ENCODE measurements at regions not wholly inside any gene's neighbourhood (a gene's known extent, or its start where the extent isn't known, plus 50 kb on each side); places are given as distances from the start of the nearest gene placed in this dataset.

DNA sequence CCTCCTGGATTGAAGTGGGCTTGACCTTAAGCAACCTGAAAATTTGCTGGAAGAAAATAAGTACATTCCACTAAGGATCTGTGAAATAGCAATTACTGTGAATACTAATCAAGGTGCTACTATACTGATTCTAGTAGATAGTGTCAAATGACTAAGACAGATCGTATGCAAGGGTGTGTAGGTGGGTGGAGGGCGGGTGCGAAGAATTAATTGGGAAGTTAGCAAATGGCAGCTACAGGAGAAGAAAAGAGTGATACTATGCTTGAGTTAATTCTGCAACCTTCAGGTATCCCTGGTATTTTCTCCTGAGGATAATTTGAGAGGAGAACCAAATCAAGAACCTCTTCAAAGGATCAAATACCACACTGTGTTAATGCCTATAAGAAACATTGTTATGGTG lies 501.9 kb downstream of the INHBA start:
- H3K4me1 ChIP-seq (ENCODE audit: control insufficient read depth, insufficient read depth, low read length) = no peaks in the 10 kb centered on the region
- H3K9me3 ChIP-seq (ENCODE audit: control insufficient read depth, insufficient read depth, low read depth, low read length) = no peaks in the 10 kb centered on the region
- H3K27ac ChIP-seq (ENCODE audit: low read depth, low read length) = no peak overlapping the region
- no peak overlapping the region for H3K9ac ChIP-seq (ENCODE audit: low read length)
- no peak overlapping the region for H3K4me3 ChIP-seq (ENCODE audit: low read depth, low read length)
- H3K36me3 ChIP-seq (ENCODE audit: control insufficient read depth, insufficient read depth, low read length) = no peaks in the 10 kb centered on the region
- H3K27me3 ChIP-seq (ENCODE audit: control insufficient read depth, insufficient read depth, low read length) = no peaks in the 10 kb centered on the region

DNA sequence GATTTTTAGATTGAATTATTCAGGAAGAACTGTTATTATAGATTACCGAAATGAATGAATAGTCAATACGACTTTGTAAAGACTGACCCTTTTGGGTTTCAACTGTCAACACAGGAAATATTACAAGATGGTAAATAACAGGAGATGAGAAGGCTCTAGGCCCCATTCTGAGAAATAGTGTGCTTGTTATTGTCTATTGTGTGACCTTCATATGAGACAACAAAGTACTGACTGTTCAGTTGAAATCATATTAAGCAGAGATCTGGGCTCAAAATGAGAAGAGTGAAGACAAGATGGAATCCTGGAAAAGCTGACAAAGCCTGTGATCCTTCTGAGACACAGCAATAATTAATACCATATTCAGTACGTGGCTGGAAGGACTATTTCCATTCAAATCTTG lies 503.8 kb downstream of the INHBA start:
- no peak overlapping the region for H3K4me3 ChIP-seq (ENCODE audit: low read depth, low read length)
- H3K27me3 ChIP-seq (ENCODE audit: control insufficient read depth, insufficient read depth, low read length) = no peaks in the 10 kb centered on the region

DNA sequence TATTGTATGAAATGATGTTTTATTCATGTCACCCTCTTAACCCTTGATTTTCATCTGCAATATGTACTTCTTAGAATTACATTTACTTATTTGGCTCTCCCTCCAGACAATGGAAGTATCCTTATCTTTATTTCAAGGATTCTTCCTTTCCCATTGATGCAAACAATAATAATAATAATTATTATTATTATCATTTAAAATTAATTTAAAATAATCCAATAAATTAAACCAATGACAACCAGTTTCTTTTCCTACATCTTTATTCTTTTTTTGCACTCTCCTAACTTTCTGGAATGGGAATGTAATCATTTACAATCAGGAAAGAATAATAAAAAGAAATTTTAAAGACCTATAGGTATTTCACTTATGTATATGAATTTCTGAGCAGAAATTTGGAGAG lies 504.4 kb downstream of the INHBA start:
- Histone ChIP-seq H3K36me3 (ENCODE audit: control insufficient read depth, insufficient read depth, low read length) (no peaks in the 10 kb centered on the region), H3K4me3 (ENCODE audit: low read depth, low read length) (no peak overlapping the region), H3K4me1 (ENCODE audit: control insufficient read depth, insufficient read depth, low read length) (no peaks in the 10 kb centered on the region), H3K9ac (ENCODE audit: low read length) (no peak overlapping the region), H3K27me3 (ENCODE audit: control insufficient read depth, insufficient read depth, low read length) (no peaks in the 10 kb centered on the region), H3K9me3 (ENCODE audit: control insufficient read depth, insufficient read depth, low read depth, low read length) (no peaks in the 10 kb centered on the region), H3K27ac (ENCODE audit: low read depth, low read length) (no peak overlapping the region)

More for the DNA sequence above, 503.8 kb downstream of the INHBA start:
- Histone ChIP-seq H3K9me3 (ENCODE audit: control insufficient read depth, insufficient read depth, low read depth, low read length) (no peaks in the 10 kb centered on the region), H3K27ac (ENCODE audit: low read depth, low read length) (no peak overlapping the region), H3K9ac (ENCODE audit: low read length) (no peak overlapping the region), H3K4me1 (ENCODE audit: control insufficient read depth, insufficient read depth, low read length) (no peaks in the 10 kb centered on the region), H3K36me3 (ENCODE audit: control insufficient read depth, insufficient read depth, low read length) (no peaks in the 10 kb centered on the region)

DNA sequence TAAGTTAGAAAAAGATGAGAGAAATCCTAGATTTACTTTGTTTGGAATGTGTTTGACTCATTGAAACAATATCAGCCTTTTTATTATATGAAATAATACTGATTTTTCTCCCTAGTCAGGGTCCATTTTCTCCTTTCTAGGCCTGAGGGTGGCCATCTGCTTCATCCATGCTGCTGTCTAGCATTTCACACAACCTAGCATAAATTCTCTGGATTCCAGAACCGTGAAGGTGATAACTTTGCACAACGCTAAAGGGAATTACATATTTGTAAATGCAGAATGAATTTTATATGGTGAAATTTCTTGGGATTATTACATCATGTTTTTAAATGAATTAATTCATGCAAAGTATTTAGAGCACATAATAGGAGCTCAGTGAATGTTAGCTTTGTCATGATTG lies 505.1 kb downstream of the INHBA start:
- H3K9ac ChIP-seq (ENCODE audit: low read length) = no peak overlapping the region

DNA sequence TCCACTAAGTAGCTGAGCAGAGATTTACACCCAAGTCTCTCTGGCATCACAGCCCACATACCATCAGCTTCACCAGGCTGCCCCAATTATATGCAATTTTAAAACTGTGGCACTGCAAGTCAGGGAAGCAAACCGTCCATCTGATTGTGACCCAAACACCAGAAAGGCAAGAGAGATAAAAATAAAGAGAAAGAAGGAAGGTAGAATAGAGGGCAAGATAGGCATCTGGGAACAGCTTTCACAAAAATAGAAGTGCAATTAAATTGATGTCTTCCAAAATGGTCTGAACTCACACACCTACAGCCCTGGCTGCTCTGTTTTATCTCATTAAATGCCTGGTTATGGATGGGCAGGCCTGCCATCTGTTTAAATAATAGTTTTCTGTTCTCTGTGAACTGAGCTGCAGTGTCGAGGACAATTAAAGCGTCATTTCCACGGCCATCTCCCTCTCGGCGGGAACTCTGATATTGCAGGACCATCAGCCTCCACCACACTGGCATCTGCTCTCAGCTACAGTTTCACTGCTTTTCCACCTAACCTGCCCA lies 509.1 kb downstream of the INHBA start:
- H3K4me3 ChIP-seq (ENCODE audit: low read depth, low read length) = no peak overlapping the region
- no peaks in the 10 kb centered on the region for H3K9me3 ChIP-seq (ENCODE audit: control insufficient read depth, insufficient read depth, low read depth, low read length)
- no peaks in the 10 kb centered on the region for H3K36me3 ChIP-seq (ENCODE audit: control insufficient read depth, insufficient read depth, low read length)
- H3K27ac ChIP-seq (ENCODE audit: low read depth, low read length) = no peak overlapping the region
- H3K9ac ChIP-seq (ENCODE audit: low read length) = no peak overlapping the region
- no peaks in the 10 kb centered on the region for H3K27me3 ChIP-seq (ENCODE audit: control insufficient read depth, insufficient read depth, low read length)
- no peaks in the 10 kb centered on the region for H3K4me1 ChIP-seq (ENCODE audit: control insufficient read depth, insufficient read depth, low read length)

More for the DNA sequence above, 505.1 kb downstream of the INHBA start:
- no peaks in the 10 kb centered on the region for H3K9me3 ChIP-seq (ENCODE audit: control insufficient read depth, insufficient read depth, low read depth, low read length)
- no peak overlapping the region for H3K27ac ChIP-seq (ENCODE audit: low read depth, low read length)
- no peaks in the 10 kb centered on the region for H3K27me3 ChIP-seq (ENCODE audit: control insufficient read depth, insufficient read depth, low read length)
- no peak overlapping the region for H3K4me3 ChIP-seq (ENCODE audit: low read depth, low read length)
- no peaks in the 10 kb centered on the region for H3K4me1 ChIP-seq (ENCODE audit: control insufficient read depth, insufficient read depth, low read length)
- no peaks in the 10 kb centered on the region for H3K36me3 ChIP-seq (ENCODE audit: control insufficient read depth, insufficient read depth, low read length)

DNA sequence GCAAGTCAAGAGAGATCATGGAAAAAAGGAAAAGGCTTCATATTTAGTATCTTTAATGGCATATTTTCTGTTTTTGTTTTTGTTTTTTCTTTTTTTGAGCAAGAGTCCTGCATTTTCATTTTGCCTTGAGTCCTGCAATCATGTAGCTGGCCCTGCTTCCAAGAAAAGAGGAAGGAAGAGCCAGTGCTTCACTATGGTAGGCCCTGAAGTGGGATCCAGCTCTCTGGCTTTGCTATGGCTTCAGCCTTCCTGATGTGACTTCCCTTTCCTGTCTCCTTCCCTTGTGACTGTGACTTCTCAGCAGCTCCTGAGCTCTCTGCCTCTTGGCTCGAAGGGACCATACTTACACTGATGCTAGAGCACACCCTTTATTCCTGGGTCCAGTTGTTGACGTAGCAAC lies 512.3 kb downstream of the INHBA start:
- H3K27ac ChIP-seq (ENCODE audit: low read depth, low read length) = no peak overlapping the region
- H3K27me3 ChIP-seq (ENCODE audit: control insufficient read depth, insufficient read depth, low read length) = no peaks in the 10 kb centered on the region
- H3K4me1 ChIP-seq (ENCODE audit: control insufficient read depth, insufficient read depth, low read length) = peaks cover 4% of the 10 kb centered on the region; the same call in 1 of the 2 replicates
- no peaks in the 10 kb centered on the region for H3K9me3 ChIP-seq (ENCODE audit: control insufficient read depth, insufficient read depth, low read depth, low read length)
- no peak overlapping the region for H3K9ac ChIP-seq (ENCODE audit: low read length)
- H3K36me3 ChIP-seq (ENCODE audit: control insufficient read depth, insufficient read depth, low read length) = no peaks in the 10 kb centered on the region
- H3K4me3 ChIP-seq (ENCODE audit: low read depth, low read length) = no peak overlapping the region

DNA sequence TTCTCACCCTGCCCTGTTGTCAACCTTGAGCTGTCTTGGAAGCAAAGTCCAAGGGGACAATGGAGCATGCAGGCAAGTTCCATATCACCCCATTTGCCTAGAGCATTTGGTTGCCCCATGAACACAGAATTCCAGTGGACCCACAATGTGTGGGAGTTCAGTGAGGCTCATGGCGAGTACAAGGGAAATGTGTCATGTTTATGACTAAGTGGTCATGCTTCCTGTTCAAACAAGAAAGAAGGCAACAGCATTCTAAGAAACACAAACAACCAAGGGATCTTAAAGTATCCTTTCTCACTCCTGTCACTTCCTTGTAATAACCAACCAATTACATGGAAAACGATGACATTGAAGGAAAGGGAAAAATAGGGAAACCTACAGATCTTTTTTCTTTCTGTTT lies 513.0 kb downstream of the INHBA start:
- no peak overlapping the region for H3K9ac ChIP-seq (ENCODE audit: low read length)

DNA sequence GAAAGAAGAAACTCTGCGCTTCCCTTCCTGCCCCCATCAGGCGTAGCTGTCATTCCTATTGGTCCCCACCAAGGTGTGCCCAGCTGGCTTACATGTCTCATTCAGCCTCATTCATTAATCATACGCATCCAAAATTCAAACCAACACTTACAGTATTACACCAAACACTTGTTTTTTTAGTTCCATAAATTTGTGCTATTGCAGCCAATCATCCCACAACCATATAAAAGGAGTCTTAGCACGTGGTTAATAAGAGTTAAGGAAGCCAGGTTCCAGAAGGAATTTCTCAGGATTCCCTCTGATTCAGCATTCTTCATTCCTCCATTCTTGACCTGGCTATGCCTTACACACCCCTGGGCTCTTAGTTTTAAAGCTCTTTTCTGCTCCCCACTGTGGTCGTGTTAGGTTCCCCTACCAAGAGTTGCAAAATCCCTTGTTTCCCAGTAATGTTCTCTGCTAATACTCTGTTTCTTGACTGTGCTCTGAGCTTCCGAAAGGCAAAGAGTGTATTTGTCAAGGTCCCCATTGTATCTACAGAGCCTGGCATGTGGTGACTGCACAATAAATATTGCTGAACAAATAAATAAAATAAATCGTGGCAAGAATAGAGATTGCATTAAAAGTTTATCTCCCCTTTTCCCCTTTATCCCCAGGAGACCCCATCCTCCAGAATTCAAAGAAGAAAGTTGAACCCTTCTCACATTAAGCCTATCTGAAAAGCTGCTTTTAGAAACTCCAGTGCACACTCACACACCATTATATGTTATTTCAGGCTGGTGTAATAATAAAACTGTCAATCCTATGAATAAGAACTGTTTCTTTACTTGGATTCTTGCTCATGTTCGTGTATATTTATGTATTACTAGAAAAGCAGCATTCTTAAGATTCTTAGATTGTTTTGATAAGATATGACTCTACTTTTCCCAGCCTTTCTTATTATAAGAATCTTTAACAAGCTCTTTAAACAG lies 514.4 kb downstream of the INHBA start:
- no peak overlapping the region for H3K4me3 ChIP-seq (ENCODE audit: low read depth, low read length)
- no peaks in the 10 kb centered on the region for H3K27me3 ChIP-seq (ENCODE audit: control insufficient read depth, insufficient read depth, low read length)
- no peak overlapping the region for H3K9ac ChIP-seq (ENCODE audit: low read length)
- peaks cover 4% of the 10 kb centered on the region; the same call in 1 of the 2 replicates for H3K4me1 ChIP-seq (ENCODE audit: control insufficient read depth, insufficient read depth, low read length)
- H3K27ac ChIP-seq (ENCODE audit: low read depth, low read length) = no peak overlapping the region
- no peaks in the 10 kb centered on the region for H3K9me3 ChIP-seq (ENCODE audit: control insufficient read depth, insufficient read depth, low read depth, low read length)
- H3K36me3 ChIP-seq (ENCODE audit: control insufficient read depth, insufficient read depth, low read length) = no peaks in the 10 kb centered on the region

More for the DNA sequence above, 513.0 kb downstream of the INHBA start:
- H3K27me3 ChIP-seq (ENCODE audit: control insufficient read depth, insufficient read depth, low read length) = no peaks in the 10 kb centered on the region
- peaks cover 4% of the 10 kb centered on the region; the same call in 1 of the 2 replicates for H3K4me1 ChIP-seq (ENCODE audit: control insufficient read depth, insufficient read depth, low read length)
- no peaks in the 10 kb centered on the region for H3K36me3 ChIP-seq (ENCODE audit: control insufficient read depth, insufficient read depth, low read length)
- H3K4me3 ChIP-seq (ENCODE audit: low read depth, low read length) = no peak overlapping the region
- H3K27ac ChIP-seq (ENCODE audit: low read depth, low read length) = no peak overlapping the region
- no peaks in the 10 kb centered on the region for H3K9me3 ChIP-seq (ENCODE audit: control insufficient read depth, insufficient read depth, low read depth, low read length)

DNA sequence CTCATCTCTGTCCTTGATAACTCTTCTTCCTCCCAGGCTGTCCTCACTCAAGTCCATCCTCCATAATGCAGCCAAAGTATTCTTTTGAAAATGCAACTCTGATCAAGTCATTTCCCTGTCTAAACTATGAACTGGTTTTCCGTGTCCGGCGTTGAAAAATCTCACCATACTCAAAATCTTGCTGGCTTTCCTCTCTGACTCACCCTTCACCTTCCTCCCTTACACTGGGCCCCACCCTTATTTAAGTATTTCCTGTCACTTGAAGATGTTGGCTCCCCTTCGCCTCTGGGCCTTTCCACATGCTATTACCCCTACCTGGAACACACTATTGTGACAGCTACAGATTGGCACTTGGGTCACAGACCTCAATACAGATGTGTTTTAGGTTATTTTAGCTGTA lies 515.6 kb downstream of the INHBA start:
- Histone ChIP-seq H3K4me3 (ENCODE audit: low read depth, low read length) (no peak overlapping the region), H3K27me3 (ENCODE audit: control insufficient read depth, insufficient read depth, low read length) (no peaks in the 10 kb centered on the region), H3K9me3 (ENCODE audit: control insufficient read depth, insufficient read depth, low read depth, low read length) (no peaks in the 10 kb centered on the region), H3K4me1 (ENCODE audit: control insufficient read depth, insufficient read depth, low read length) (peaks cover 4% of the 10 kb centered on the region; the same call in 1 of the 2 replicates), H3K9ac (ENCODE audit: low read length) (no peak overlapping the region), H3K36me3 (ENCODE audit: control insufficient read depth, insufficient read depth, low read length) (no peaks in the 10 kb centered on the region), H3K27ac (ENCODE audit: low read depth, low read length) (no peak overlapping the region)

DNA sequence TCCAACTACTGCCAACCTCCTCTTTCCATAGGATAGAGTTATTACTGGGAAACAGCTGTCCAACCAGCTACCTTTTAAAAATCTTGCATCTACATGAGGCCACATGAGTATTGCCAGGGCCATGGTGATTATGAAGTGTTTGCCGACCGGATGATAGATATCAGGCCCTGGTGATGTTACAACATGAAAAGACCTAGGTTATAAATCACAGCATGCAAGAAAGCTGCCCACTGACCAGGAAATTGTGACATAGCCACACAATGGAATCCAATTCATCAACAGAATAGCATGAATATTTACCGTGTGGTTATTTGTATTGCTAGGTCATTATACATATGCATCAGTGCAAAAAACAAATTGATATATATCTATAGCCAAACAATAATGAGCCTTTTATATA lies 517.0 kb downstream of the INHBA start:
- H3K27me3 ChIP-seq (ENCODE audit: control insufficient read depth, insufficient read depth, low read length) = no peaks in the 10 kb centered on the region
- H3K27ac ChIP-seq (ENCODE audit: low read depth, low read length) = no peak overlapping the region
- peaks cover 4% of the 10 kb centered on the region; the same call in 1 of the 2 replicates for H3K4me1 ChIP-seq (ENCODE audit: control insufficient read depth, insufficient read depth, low read length)
- H3K4me3 ChIP-seq (ENCODE audit: low read depth, low read length) = no peak overlapping the region
- H3K9ac ChIP-seq (ENCODE audit: low read length) = no peak overlapping the region
- no peaks in the 10 kb centered on the region for H3K9me3 ChIP-seq (ENCODE audit: control insufficient read depth, insufficient read depth, low read depth, low read length)
- H3K36me3 ChIP-seq (ENCODE audit: control insufficient read depth, insufficient read depth, low read length) = no peaks in the 10 kb centered on the region

DNA sequence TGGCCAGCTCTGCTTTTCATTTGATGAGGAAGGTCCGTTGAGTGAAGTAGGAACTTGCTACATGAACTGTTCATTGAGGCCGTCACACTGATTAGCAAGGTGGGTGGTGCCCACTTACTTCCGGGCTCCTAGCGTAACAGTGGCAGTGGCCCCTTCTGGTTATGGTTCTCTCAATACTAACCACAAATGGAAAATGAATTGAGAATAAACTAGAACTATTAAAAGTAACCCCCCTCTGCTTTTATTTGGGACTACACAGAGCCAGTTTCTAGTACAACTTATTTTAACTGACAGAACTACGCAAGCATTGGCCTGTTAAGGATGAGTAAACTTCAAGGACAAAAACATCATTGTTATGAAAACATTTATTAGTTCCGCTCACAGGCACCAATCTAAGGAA lies 519.1 kb downstream of the INHBA start:
- Histone ChIP-seq H3K4me3 (ENCODE audit: low read depth, low read length) (no peak overlapping the region), H3K27ac (ENCODE audit: low read depth, low read length) (no peak overlapping the region), H3K9ac (ENCODE audit: low read length) (no peak overlapping the region), H3K4me1 (ENCODE audit: control insufficient read depth, insufficient read depth, low read length) (peaks cover 4% of the 10 kb centered on the region; the same call in 1 of the 2 replicates), H3K9me3 (ENCODE audit: control insufficient read depth, insufficient read depth, low read depth, low read length) (no peaks in the 10 kb centered on the region), H3K27me3 (ENCODE audit: control insufficient read depth, insufficient read depth, low read length) (no peaks in the 10 kb centered on the region), H3K36me3 (ENCODE audit: control insufficient read depth, insufficient read depth, low read length) (no peaks in the 10 kb centered on the region)
